ENCODE measurements at regions not wholly inside any gene's neighbourhood (a gene's known extent, or its start where the extent isn't known, plus 50 kb on each side); places are given as distances from the start of the nearest gene placed in this dataset.

GRCh38 chrX:45980726-45981125 lies 564.5 kb downstream of the ZNF674 start:
- DNase-seq, result no peak

- no peak for DNase-seq
Measured at GRCh38 chrX:45975633-45976032, 569.6 kb downstream of the ZNF674 start.

- DNase-seq, result no peak
Measured at GRCh38 chrX:45972636-45973035, 572.6 kb downstream of the ZNF674 start.

GRCh38 chrX:45959567-45959966 lies 585.7 kb downstream of the ZNF674 start:
- no peak for DNase-seq

GRCh38 chrX:45956191-45956870 lies 588.9 kb downstream of the ZNF674 start:
- DNase-seq, result no peak

- DNase-seq, result no peak
Measured at GRCh38 chrX:45955661-45956060, 589.6 kb downstream of the ZNF674 start.

- no peak for DNase-seq
Measured at GRCh38 chrX:45954026-45954425, 591.2 kb downstream of the ZNF674 start.

GRCh38 chrX:45952030-45952429 lies 593.2 kb downstream of the ZNF674 start:
- DNase-seq, result no peak

- no peak for DNase-seq
Measured at GRCh38 chrX:45935408-45935807, 609.8 kb downstream of the ZNF674 start.

- DNase-seq, result no peak
Measured at GRCh38 chrX:45912316-45912715, 632.9 kb downstream of the ZNF674 start.

GRCh38 chrX:45907786-45908185 lies 637.4 kb downstream of the ZNF674 start:
- DNase-seq, result no peak

- no peak for DNase-seq
Measured at GRCh38 chrX:45903781-45904201, 641.4 kb downstream of the ZNF674 start.

- DNase-seq, result no peak
Measured at GRCh38 chrX:45900766-45901615, 644.2 kb downstream of the ZNF674 start.

GRCh38 chrX:45894864-45895645 lies 650.2 kb downstream of the ZNF674 start:
- DNase-seq, result no peak

GRCh38 chrX:45889471-45889870 lies 655.8 kb downstream of the ZNF674 start:
- DNase-seq, result no peak

GRCh38 chrX:45888518-45888917 lies 656.7 kb downstream of the ZNF674 start:
- DNase-seq, result no peak

- no peak for DNase-seq
Measured at GRCh38 chrX:45885931-45886330, 659.3 kb downstream of the ZNF674 start.

GRCh38 chrX:45879512-45879911 lies 665.7 kb downstream of the ZNF674 start:
- DNase-seq, result no peak

- DNase-seq, result no peak
Measured at GRCh38 chrX:45876206-45876605, 669.0 kb downstream of the ZNF674 start.

- DNase-seq, result no peak
Measured at GRCh38 chrX:45873781-45874180, 671.4 kb downstream of the ZNF674 start.

- no peak for DNase-seq
Measured at GRCh38 chrX:45872480-45872879, 671.8 kb upstream of the DIPK2B start.

- DNase-seq, result no peak
Measured at GRCh38 chrX:45868425-45868824, 667.7 kb upstream of the DIPK2B start.

GRCh38 chrX:45862801-45863200 lies 662.1 kb upstream of the DIPK2B start:
- no peak for DNase-seq

- DNase-seq, result no peak
Measured at GRCh38 chrX:45860450-45860849, 659.8 kb upstream of the DIPK2B start.

Data from stimulated activated CD4-positive, alpha-beta T cell treated with anti-CD3 and anti-CD28 coated beads, Interleukin-4, amount 100 ng/mL, for 4 hours (primary cell).